ENCODE measurements at regions not wholly inside any gene's neighbourhood (a gene's known extent, or its start where the extent isn't known, plus 50 kb on each side); places are given as distances from the start of the nearest gene placed in this dataset.

- no peaks in the 10 kb centered on the region for H3K4me1 Mint-ChIP-seq (ENCODE audit: unreplicated experiment)
- H3K4me3 Mint-ChIP-seq (ENCODE audit: unreplicated experiment) = no peak overlapping the region
- H3K27ac Mint-ChIP-seq (ENCODE audit: unreplicated experiment) = no peak overlapping the region
- DNase-seq (ENCODE audit: extremely low spot score, unreplicated experiment) = no peak
- H3K9me3 Mint-ChIP-seq (ENCODE audit: unreplicated experiment) = no peaks in the 10 kb centered on the region
- peaks cover 17% of the 10 kb centered on the region for H3K27me3 Mint-ChIP-seq (ENCODE audit: unreplicated experiment)
- no peak for TF ChIP-seq CTCF (IDR thresholded peaks at IDR 0.05)
- no peaks in the 10 kb centered on the region for H3K36me3 Mint-ChIP-seq (ENCODE audit: unreplicated experiment)
These were observed 386.0 kb upstream of the ATP5MC3 start for GRCh38 chr2:175567435-175568061.

- Mint-ChIP-seq H3K27ac (ENCODE audit: unreplicated experiment) (no peak overlapping the region), H3K27me3 (ENCODE audit: unreplicated experiment) (peaks cover 36% of the 10 kb centered on the region), H3K4me3 (ENCODE audit: unreplicated experiment) (no peak overlapping the region), H3K9me3 (ENCODE audit: unreplicated experiment) (no peaks in the 10 kb centered on the region), H3K4me1 (ENCODE audit: unreplicated experiment) (no peaks in the 10 kb centered on the region), H3K36me3 (ENCODE audit: unreplicated experiment) (no peaks in the 10 kb centered on the region)
- no peak for TF ChIP-seq CTCF (IDR thresholded peaks at IDR 0.05)
- DNase-seq (ENCODE audit: extremely low spot score, unreplicated experiment) = no peak
These were observed 379.1 kb upstream of the ATP5MC3 start for GRCh38 chr2:175560521-175561169.

- no peak overlapping the region for H3K27ac Mint-ChIP-seq (ENCODE audit: unreplicated experiment)
- H3K27me3 Mint-ChIP-seq (ENCODE audit: unreplicated experiment) = peaks cover 41% of the 10 kb centered on the region
- no peak for DNase-seq (ENCODE audit: extremely low spot score, unreplicated experiment)
- no peaks in the 10 kb centered on the region for H3K36me3 Mint-ChIP-seq (ENCODE audit: unreplicated experiment)
- H3K4me1 Mint-ChIP-seq (ENCODE audit: unreplicated experiment) = no peaks in the 10 kb centered on the region
- no peak overlapping the region for H3K4me3 Mint-ChIP-seq (ENCODE audit: unreplicated experiment)
- TF ChIP-seq CTCF (IDR thresholded peaks at IDR 0.05) = no peak
- no peaks in the 10 kb centered on the region for H3K9me3 Mint-ChIP-seq (ENCODE audit: unreplicated experiment)
These were observed 378.1 kb upstream of the ATP5MC3 start for GRCh38 chr2:175559613-175560012.

- no peak for TF ChIP-seq CTCF (IDR thresholded peaks at IDR 0.05)
- no peak overlapping the region for H3K27ac Mint-ChIP-seq (ENCODE audit: unreplicated experiment)
- no peak for DNase-seq (ENCODE audit: extremely low spot score, unreplicated experiment)
- H3K27me3 Mint-ChIP-seq (ENCODE audit: unreplicated experiment) = peaks cover 36% of the 10 kb centered on the region
- no peak overlapping the region for H3K4me3 Mint-ChIP-seq (ENCODE audit: unreplicated experiment)
- no peaks in the 10 kb centered on the region for H3K4me1 Mint-ChIP-seq (ENCODE audit: unreplicated experiment)
- H3K36me3 Mint-ChIP-seq (ENCODE audit: unreplicated experiment) = no peaks in the 10 kb centered on the region
- no peaks in the 10 kb centered on the region for H3K9me3 Mint-ChIP-seq (ENCODE audit: unreplicated experiment)
These were observed 376.4 kb upstream of the ATP5MC3 start for GRCh38 chr2:175557810-175558377.

GRCh38 chr2:175553910-175554309 is 372.4 kb upstream of the ATP5MC3 start:
- no peak for TF ChIP-seq CTCF (IDR thresholded peaks at IDR 0.05)
- no peak for DNase-seq (ENCODE audit: extremely low spot score, unreplicated experiment)
- H3K36me3 Mint-ChIP-seq (ENCODE audit: unreplicated experiment) = no peaks in the 10 kb centered on the region
- H3K4me3 Mint-ChIP-seq (ENCODE audit: unreplicated experiment) = no peak overlapping the region
- H3K4me1 Mint-ChIP-seq (ENCODE audit: unreplicated experiment) = no peaks in the 10 kb centered on the region
- H3K9me3 Mint-ChIP-seq (ENCODE audit: unreplicated experiment) = no peaks in the 10 kb centered on the region
- peaks cover 28% of the 10 kb centered on the region for H3K27me3 Mint-ChIP-seq (ENCODE audit: unreplicated experiment)
- no peak overlapping the region for H3K27ac Mint-ChIP-seq (ENCODE audit: unreplicated experiment)

All from osteocyte (in vitro differentiated cells).